Left cardiac atrium (tissue), 4 donors: ENCODE measurements at regions not wholly inside any gene's neighbourhood (a gene's known extent, or its start where the extent isn't known, plus 50 kb on each side); places are given as distances from the start of the nearest gene placed in this dataset.
"Not testable (repeated sequence)": the region's sequence is repeated elsewhere in the genome, so short reads cannot be mapped to it uniquely, and the experiment has no call there.

Experiments
- ATAC-seq, 2 donors: fragments of 200-7000 bp; cut with Tn5 transposase; one replicate each; pipeline ENCODE4 v1.9.1; 2020; ENCODE audit warnings: mild to moderate bottlenecking in 2 of 2, moderate library complexity in 2 of 2
- DNase-seq: peaks from one replicate; pipeline ENCODE4 v3.0.0-alpha.2; 2020
- intact Hi-C, 2 donors: fragments of 100-400 bp; cut with DNase I; formaldehyde crosslinking; loops; one replicate each; pipeline versions ENCODE4 v1.14.1 to v1.15.1; 2022 to 2023
- donor health status: DM: no; HTN: yes; CAD: no.
- donor health status: DM: no; HTN: yes; CAD: no; lungs with severe emphysema.
- donor health status: DM: yes; HTN: yes; CAD: no.
- donor health status: Dilated cardiomyopathy.

- intact Hi-C loops = no loop called here
These were observed 77.4 kb upstream of the SMURF2 start for GRCh38 chr17:64739316-64740058.

GRCh38 chr17:64736804-64737492, 74.8 kb upstream of the SMURF2 start:
- DNase-seq (peak; percentile 36), ATAC-seq (peak; percentile 23 to 51)
- intact Hi-C loops = no loop called here

More at GRCh38 chr17:64739316-64740058, 77.4 kb upstream of the SMURF2 start:
- peak; percentile 33 for DNase-seq
- peak in 1 of 2 donors; percentile 13 for ATAC-seq

GRCh38 chr17:64732336-64733006, 70.4 kb upstream of the SMURF2 start:
- ATAC-seq (peak; percentile 45 to 82), DNase-seq (peak; percentile 60)
- intact Hi-C loops = no loop called here

GRCh38 chr17:64730023-64730422, 67.9 kb upstream of the SMURF2 start:
- ATAC-seq, DNase-seq, intact Hi-C loops: not testable (repeated sequence)

- ATAC-seq = no peak
- no peak for DNase-seq
- intact Hi-C loops = no loop called here
These were observed 67.1 kb upstream of the SMURF2 start for GRCh38 chr17:64729201-64729600.

- ATAC-seq = no peak
- DNase-seq = no peak
- intact Hi-C loops = no loop called here
These were observed 66.1 kb upstream of the SMURF2 start for GRCh38 chr17:64728041-64728695.

- DNase-seq, intact Hi-C loops, ATAC-seq: not testable (repeated sequence)
These were observed 63.9 kb upstream of the SMURF2 start for GRCh38 chr17:64726025-64726424.

- ATAC-seq = peak; percentile 96 to 97
- intact Hi-C loops = not testable (repeated sequence)
- DNase-seq = peak; percentile 87
These were observed 62.1 kb upstream of the SMURF2 start for GRCh38 chr17:64724246-64724645.

- ATAC-seq (no peak), DNase-seq (no peak)
- intact Hi-C loops = no loop called here
These were observed 61.7 kb upstream of the SMURF2 start for GRCh38 chr17:64723781-64724180.

GRCh38 chr17:64721556-64721955, 59.4 kb upstream of the SMURF2 start:
- DNase-seq, ATAC-seq, intact Hi-C loops: not testable (repeated sequence)

GRCh38 chr17:64720253-64720652, 58.1 kb upstream of the SMURF2 start:
- DNase-seq, ATAC-seq, intact Hi-C loops: not testable (repeated sequence)

- not testable (repeated sequence) for ATAC-seq
These were observed 57.4 kb upstream of the SMURF2 start for GRCh38 chr17:64719517-64719916.

GRCh38 chr17:64718816-64719215, 56.7 kb upstream of the SMURF2 start:
- DNase-seq, ATAC-seq, intact Hi-C loops: not testable (repeated sequence)

More at GRCh38 chr17:64719517-64719916, 57.4 kb upstream of the SMURF2 start:
- intact Hi-C loops, DNase-seq: not testable (repeated sequence)

GRCh38 chr17:64718058-64718457, 56.0 kb upstream of the SMURF2 start:
- intact Hi-C loops = no loop called here
- ATAC-seq (no peak), DNase-seq (no peak)

GRCh38 chr17:64716496-64716895, 54.4 kb upstream of the SMURF2 start:
- DNase-seq, intact Hi-C loops, ATAC-seq: not testable (repeated sequence)

GRCh38 chr17:64713786-64714185, 51.7 kb upstream of the SMURF2 start:
- ATAC-seq = peak; percentile 32 to 45
- intact Hi-C loops, DNase-seq: not testable (repeated sequence)

GRCh38 chr17:64712557-64713351, 50.6 kb upstream of the SMURF2 start:
- ATAC-seq = peak; percentile 11 to 32

More at GRCh38 chr17:64712557-64713351, 50.6 kb upstream of the SMURF2 start:
- intact Hi-C loops, DNase-seq: not testable (repeated sequence)
